RWPE2 (cell line): ENCODE measurements at regions not wholly inside any gene's neighbourhood (a gene's known extent, or its start where the extent isn't known, plus 50 kb on each side); places are given as distances from the start of the nearest gene placed in this dataset.

Experiments used
- ATAC-seq: fragments of 200-7000 bp; cut with Tn5 transposase; 3 replicates; pipeline ENCODE4 v1.9.1; 2021; ENCODE audit warnings: low read depth
- DNase-seq: peaks from one replicate; pipeline ENCODE4 v3.0.0-alpha.2; 2020; ENCODE audit warnings: low spot score
- H3K27ac ChIP-seq: fragments of 450-650 bp; 2 replicates; pipeline ENCODE4 v1.5.1; 2017; ENCODE audit warnings: mild to moderate bottlenecking; ENCODE audit not compliant: poor library complexity, severe bottlenecking
- H3K27me3 ChIP-seq: fragments of 250-450 bp; sonication (Bioruptor Pico); 2 replicates; pipeline ENCODE4 v1.5.1; 2021; ENCODE audit warnings: mild to moderate bottlenecking, moderate library complexity; ENCODE audit not compliant: insufficient read depth, poor library complexity, severe bottlenecking
- H3K36me3 ChIP-seq: fragments of 250-450 bp; sonication (Bioruptor Pico); 2 replicates; pipeline ENCODE4 v1.5.1; 2020; ENCODE audit warnings: low read depth, mild to moderate bottlenecking, moderate library complexity
- H3K4me1 ChIP-seq: fragments of 250-450 bp; sonication (Bioruptor Pico); 2 replicates; pipeline ENCODE4 v1.5.1; 2021; ENCODE audit warnings: mild to moderate bottlenecking, moderate library complexity; ENCODE audit not compliant: insufficient read depth, poor library complexity, severe bottlenecking
- H3K4me3 ChIP-seq: fragments of 250-450 bp; sonication (Bioruptor Pico); 2 replicates; pipeline ENCODE4 v1.5.1; 2021; ENCODE audit warnings: mild to moderate bottlenecking, moderate library complexity; ENCODE audit not compliant: severe bottlenecking
- H3K9me3 ChIP-seq: fragments of 250-450 bp; sonication (Bioruptor Pico); 2 replicates; pipeline ENCODE4 v1.5.1; 2021; ENCODE audit warnings: mild to moderate bottlenecking, moderate library complexity; ENCODE audit not compliant: severe bottlenecking
- CTCF ChIP-seq: fragments of 450-650 bp; IDR thresholded peaks from one replicate; pipeline ENCODE4 v1.5.1; 2017; ENCODE audit warnings: mild to moderate bottlenecking, moderate library complexity; ENCODE audit not compliant: poor library complexity, severe bottlenecking

GRCh38 chr2:217695033-217695520 is 307.7 kb downstream of the TNS1 start:
- no peak overlapping the region for H3K4me3 ChIP-seq
- peak; percentile 87 for ATAC-seq
- no peaks in the 10 kb centered on the region for H3K36me3 ChIP-seq
- H3K4me1 ChIP-seq = peaks cover 4% of the 10 kb centered on the region
- H3K27ac ChIP-seq = peak overlapping the region; percentile 10
- H3K27me3 ChIP-seq = no peaks in the 10 kb centered on the region
- peak; percentile 70 for DNase-seq
- H3K9me3 ChIP-seq = no peaks in the 10 kb centered on the region
- no peak for TF ChIP-seq CTCF

DNA sequence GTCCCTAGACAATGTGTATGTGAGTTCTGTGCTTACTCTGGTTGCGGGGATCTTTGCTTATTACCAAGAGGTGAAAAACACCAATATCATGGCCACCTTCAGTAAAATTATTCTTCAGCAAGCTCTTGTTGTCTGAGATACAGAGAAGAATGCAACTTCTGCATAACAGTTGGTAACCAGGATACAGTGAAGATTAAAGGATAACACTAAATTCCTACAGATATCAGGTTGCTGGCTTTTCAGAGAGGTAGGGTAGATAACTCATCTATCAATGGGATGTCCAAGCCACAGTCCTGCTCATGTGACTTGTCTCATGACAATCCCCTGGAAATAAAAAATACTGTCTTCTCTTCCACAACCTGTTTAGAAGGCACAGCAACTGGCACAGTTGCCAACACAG is 308.5 kb downstream of the TNS1 start:
- DNase-seq = no peak
- ATAC-seq = no peak
- Histone ChIP-seq H3K4me3 (no peak overlapping the region), H3K27ac (peak overlapping the region; percentile 10), H3K4me1 (peaks cover 4% of the 10 kb centered on the region), H3K27me3 (no peaks in the 10 kb centered on the region), H3K36me3 (no peaks in the 10 kb centered on the region), H3K9me3 (no peaks in the 10 kb centered on the region)
- no peak for TF ChIP-seq CTCF

GRCh38 chr2:217693363-217693762 is 309.4 kb downstream of the TNS1 start:
- no peak overlapping the region for H3K4me3 ChIP-seq
- TF ChIP-seq CTCF = no peak
- no peaks in the 10 kb centered on the region for H3K36me3 ChIP-seq

GRCh38 chr2:217691920-217692666 is 310.7 kb downstream of the TNS1 start:
- H3K4me3 ChIP-seq = no peak overlapping the region

More at GRCh38 chr2:217693363-217693762, 309.4 kb downstream of the TNS1 start:
- peaks cover 4% of the 10 kb centered on the region for H3K4me1 ChIP-seq
- ATAC-seq (no peak), DNase-seq (no peak)
- no peak overlapping the region for H3K27ac ChIP-seq
- no peaks in the 10 kb centered on the region for H3K27me3 ChIP-seq
- H3K9me3 ChIP-seq = no peaks in the 10 kb centered on the region

More at GRCh38 chr2:217691920-217692666, 310.7 kb downstream of the TNS1 start:
- no peaks in the 10 kb centered on the region for H3K9me3 ChIP-seq
- peaks cover 4% of the 10 kb centered on the region for H3K4me1 ChIP-seq
- H3K36me3 ChIP-seq = no peaks in the 10 kb centered on the region
- no peaks in the 10 kb centered on the region for H3K27me3 ChIP-seq
- no peak overlapping the region for H3K27ac ChIP-seq
- DNase-seq (no peak), ATAC-seq (no peak)
- TF ChIP-seq CTCF = no peak
